Fibroblast of skin of left biceps (primary cell): ENCODE measurements at regions not wholly inside any gene's neighbourhood (a gene's known extent, or its start where the extent isn't known, plus 50 kb on each side); places are given as distances from the start of the nearest gene placed in this dataset.
"Not testable (repeated sequence)": the region's sequence is repeated elsewhere in the genome, so short reads cannot be mapped to it uniquely, and the experiment has no call there.

ENCODE experiments used
- DNase-seq, 2 experiments: peaks; one replicate each; pipeline ENCODE4 v3.0.0-alpha.2; 2013; ENCODE audit warnings: low read depth in 2 of 2

GRCh38 chr11:93902921-93903320 is 52.5 kb upstream of the VSTM5 start:
- DNase-seq, result no peak

GRCh38 chr11:93903989-93904388 is 53.6 kb upstream of the VSTM5 start:
- DNase-seq, result no peak

GRCh38 chr11:93904716-93905115 is 54.3 kb upstream of the VSTM5 start:
- no peak for DNase-seq

- peak; percentile 51 to 56 for DNase-seq
These were observed 55.0 kb upstream of the VSTM5 start for GRCh38 chr11:93905384-93905783.

- peak in 1 of 2 experiments; percentile 14 for DNase-seq
These were observed 56.1 kb upstream of the VSTM5 start for GRCh38 chr11:93906486-93906885.

GRCh38 chr11:93907901-93908300 is 57.5 kb upstream of the VSTM5 start:
- no peak for DNase-seq

- DNase-seq, result peak; percentile 84
These were observed 58.3 kb upstream of the VSTM5 start for GRCh38 chr11:93908689-93909088.

- no peak for DNase-seq
These were observed 67.3 kb upstream of the VSTM5 start for GRCh38 chr11:93917673-93918072.

- peak in 1 of 2 experiments; percentile 23 for DNase-seq
These were observed 71.5 kb upstream of the VSTM5 start for GRCh38 chr11:93921695-93922468.

GRCh38 chr11:93922830-93923229 is 72.4 kb upstream of the VSTM5 start:
- no peak for DNase-seq

GRCh38 chr11:93926099-93926498 is 75.7 kb upstream of the VSTM5 start:
- DNase-seq, result not testable (repeated sequence)

- DNase-seq, result no peak
These were observed 79.0 kb upstream of the VSTM5 start for GRCh38 chr11:93929407-93929806.

- DNase-seq, result no peak
These were observed 82.8 kb upstream of the VSTM5 start for GRCh38 chr11:93933230-93933629.

- no peak for DNase-seq
These were observed 85.3 kb upstream of the HEPHL1 start for GRCh38 chr11:93935826-93936225.

GRCh38 chr11:93936460-93936859 is 84.7 kb upstream of the HEPHL1 start:
- no peak for DNase-seq

GRCh38 chr11:93939084-93939760 is 81.9 kb upstream of the HEPHL1 start:
- DNase-seq, result no peak

GRCh38 chr11:93940395-93940794 is 80.8 kb upstream of the HEPHL1 start:
- no peak for DNase-seq

GRCh38 chr11:93942176-93942575 is 79.0 kb upstream of the HEPHL1 start:
- DNase-seq, result no peak

GRCh38 chr11:93945596-93945995 is 75.6 kb upstream of the HEPHL1 start:
- DNase-seq, result no peak

- no peak for DNase-seq
These were observed 68.9 kb upstream of the HEPHL1 start for GRCh38 chr11:93952082-93952780.

GRCh38 chr11:93957397-93957952 is 63.7 kb upstream of the HEPHL1 start:
- DNase-seq, result no peak

- no peak for DNase-seq
These were observed 62.2 kb upstream of the HEPHL1 start for GRCh38 chr11:93958991-93959390.
